HFFc6 (cell line): ENCODE measurements at regions not wholly inside any gene's neighbourhood (a gene's known extent, or its start where the extent isn't known, plus 50 kb on each side); places are given as distances from the start of the nearest gene placed in this dataset.
"Not testable (repeated sequence)": the region's sequence is repeated elsewhere in the genome, so short reads cannot be mapped to it uniquely, and the experiment has no call there.

Experiments used
- DNase-seq: peaks from one replicate; pipeline ENCODE4 v3.0.0-alpha.2; 2018
- H3K27ac Mint-ChIP-seq: 2 replicates; pipeline ENCODE4 v1.8.0; 2020; ENCODE audit warnings: mild to moderate bottlenecking, mixed read lengths
- H3K27me3 Mint-ChIP-seq: 2 replicates; pipeline ENCODE4 v1.8.0; 2021; ENCODE audit warnings: mild to moderate bottlenecking, moderate library complexity, mixed read lengths; ENCODE audit not compliant: insufficient read depth
- H3K36me3 Mint-ChIP-seq: 2 replicates; pipeline ENCODE4 v1.8.0; 2021; ENCODE audit warnings: low read depth, mixed read lengths
- H3K4me1 Mint-ChIP-seq: 2 replicates; pipeline ENCODE4 v1.8.0; 2020; ENCODE audit warnings: low read depth, mixed read lengths
- H3K4me3 Mint-ChIP-seq: 2 replicates; pipeline ENCODE4 v1.8.0; 2020; ENCODE audit warnings: mild to moderate bottlenecking, moderate library complexity, mixed read lengths
- H3K9me3 Mint-ChIP-seq: 2 replicates; pipeline ENCODE4 v1.8.0; 2020; ENCODE audit warnings: mild to moderate bottlenecking, mixed read lengths
- TF ChIP-seq, protein P1 (sequence below): fragments of 200-600 bp; sonication (generic); IDR thresholded peaks from 2 replicates; pipeline ENCODE4 v1.5.0; 2021; ENCODE audit warnings: antibody characterized with exemption, mild to moderate bottlenecking

GRCh38 chr10:11684717-11685645, 57.2 kb upstream of the ECHDC3 start:
- peak; percentile 16 for DNase-seq
- Mint-ChIP-seq H3K27ac (peak overlapping the region; percentile 71; the same call in 1 of the 2 replicates), H3K36me3 (no peaks in the 10 kb centered on the region), H3K4me1 (peaks cover 32% of the 10 kb centered on the region), H3K9me3 (no peaks in the 10 kb centered on the region), H3K4me3 (peak overlapping the region; percentile 81), H3K27me3 (peaks cover 39% of the 10 kb centered on the region)
- TF ChIP-seq, protein P1, sequence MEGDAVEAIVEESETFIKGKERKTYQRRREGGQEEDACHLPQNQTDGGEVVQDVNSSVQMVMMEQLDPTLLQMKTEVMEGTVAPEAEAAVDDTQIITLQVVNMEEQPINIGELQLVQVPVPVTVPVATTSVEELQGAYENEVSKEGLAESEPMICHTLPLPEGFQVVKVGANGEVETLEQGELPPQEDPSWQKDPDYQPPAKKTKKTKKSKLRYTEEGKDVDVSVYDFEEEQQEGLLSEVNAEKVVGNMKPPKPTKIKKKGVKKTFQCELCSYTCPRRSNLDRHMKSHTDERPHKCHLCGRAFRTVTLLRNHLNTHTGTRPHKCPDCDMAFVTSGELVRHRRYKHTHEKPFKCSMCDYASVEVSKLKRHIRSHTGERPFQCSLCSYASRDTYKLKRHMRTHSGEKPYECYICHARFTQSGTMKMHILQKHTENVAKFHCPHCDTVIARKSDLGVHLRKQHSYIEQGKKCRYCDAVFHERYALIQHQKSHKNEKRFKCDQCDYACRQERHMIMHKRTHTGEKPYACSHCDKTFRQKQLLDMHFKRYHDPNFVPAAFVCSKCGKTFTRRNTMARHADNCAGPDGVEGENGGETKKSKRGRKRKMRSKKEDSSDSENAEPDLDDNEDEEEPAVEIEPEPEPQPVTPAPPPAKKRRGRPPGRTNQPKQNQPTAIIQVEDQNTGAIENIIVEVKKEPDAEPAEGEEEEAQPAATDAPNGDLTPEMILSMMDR: no peak

DNA sequence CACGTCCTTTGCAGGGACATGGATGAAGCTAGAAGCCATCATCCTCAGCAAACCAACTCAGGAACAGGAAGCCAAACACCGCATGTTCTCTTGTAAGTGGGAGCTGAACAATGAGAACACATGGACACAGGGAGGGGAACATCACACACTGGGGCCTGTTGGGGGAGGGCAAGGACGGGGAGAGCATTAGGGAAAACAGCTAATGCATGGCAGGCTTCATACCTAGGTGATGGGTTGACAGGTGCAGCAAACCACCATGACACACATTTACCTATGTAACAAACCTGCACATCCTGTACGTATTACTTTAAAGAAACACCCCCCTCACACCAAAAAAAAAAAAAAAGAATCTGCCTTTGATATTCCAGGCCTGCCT, 57.9 kb upstream of the ECHDC3 start:
- H3K9me3 Mint-ChIP-seq, H3K27ac Mint-ChIP-seq: not testable (repeated sequence)
- peaks cover 31% of the 10 kb centered on the region for H3K4me1 Mint-ChIP-seq

GRCh38 chr10:11683529-11684320, 58.5 kb upstream of the ECHDC3 start:
- TF ChIP-seq, protein P1: no peak
- Mint-ChIP-seq H3K4me3 (no peak overlapping the region), H3K27me3 (peaks cover 42% of the 10 kb centered on the region), H3K9me3 (no peaks in the 10 kb centered on the region), H3K4me1 (peaks cover 26% of the 10 kb centered on the region), H3K27ac (no peak overlapping the region), H3K36me3 (no peaks in the 10 kb centered on the region)
- DNase-seq: no peak

More for the DNA sequence above, 57.9 kb upstream of the ECHDC3 start:
- H3K36me3 Mint-ChIP-seq, H3K4me3 Mint-ChIP-seq, DNase-seq: not testable (repeated sequence)
- peaks cover 44% of the 10 kb centered on the region for H3K27me3 Mint-ChIP-seq

DNA sequence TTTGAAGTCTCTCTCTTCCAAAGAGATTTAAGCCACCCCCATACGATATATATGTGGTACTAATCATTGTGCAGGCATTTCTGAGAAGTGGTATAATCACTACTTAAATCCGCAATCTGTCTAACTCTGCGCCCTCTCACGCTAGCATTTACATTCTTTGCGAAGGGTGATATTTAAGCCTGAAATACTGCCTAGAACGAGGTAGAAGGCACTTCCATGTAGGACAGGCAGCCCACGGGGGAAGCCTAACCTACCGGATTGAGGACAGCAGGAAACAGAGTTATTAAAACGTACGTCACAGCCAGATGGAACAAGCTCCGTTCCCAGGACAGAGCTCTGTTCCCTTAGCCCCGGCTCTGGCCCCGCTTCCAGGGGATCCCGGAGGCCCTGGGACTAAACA, 59.3 kb upstream of the ECHDC3 start:
- TF ChIP-seq, protein P1: no peak
- Mint-ChIP-seq H3K4me1 (peaks cover 26% of the 10 kb centered on the region), H3K9me3 (no peaks in the 10 kb centered on the region), H3K4me3 (no peak overlapping the region), H3K27ac (no peak overlapping the region), H3K36me3 (no peaks in the 10 kb centered on the region), H3K27me3 (peaks cover 42% of the 10 kb centered on the region)
- DNase-seq: no peak

DNA sequence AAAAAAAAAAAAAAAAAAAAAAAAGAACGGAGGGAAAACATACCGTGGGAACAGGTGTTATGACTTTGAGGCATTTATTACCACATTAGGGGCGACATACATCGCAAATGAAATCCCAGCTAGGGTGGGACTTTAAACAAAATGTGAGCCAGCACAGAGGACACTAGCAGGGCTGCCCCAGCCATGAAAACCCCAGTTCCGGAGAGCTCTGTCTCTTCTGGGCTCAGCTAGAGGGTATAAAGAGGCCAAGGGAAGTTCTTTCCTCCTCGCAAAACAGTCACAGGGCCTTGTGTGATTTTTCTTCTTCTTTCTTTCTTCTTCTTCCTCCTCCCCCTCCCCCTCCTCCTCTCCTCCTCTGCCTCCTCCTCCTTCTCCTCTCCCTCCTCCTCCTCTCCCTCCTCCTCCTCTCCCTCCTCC, 59.9 kb upstream of the ECHDC3 start:
- no peaks in the 10 kb centered on the region for H3K36me3 Mint-ChIP-seq
- no peak overlapping the region for H3K27ac Mint-ChIP-seq
- H3K4me1 Mint-ChIP-seq: peaks cover 26% of the 10 kb centered on the region
- H3K27me3 Mint-ChIP-seq: peaks cover 47% of the 10 kb centered on the region
- H3K4me3 Mint-ChIP-seq: no peak overlapping the region
- TF ChIP-seq, protein P1: no peak
- DNase-seq: no peak
- H3K9me3 Mint-ChIP-seq: no peaks in the 10 kb centered on the region

DNA sequence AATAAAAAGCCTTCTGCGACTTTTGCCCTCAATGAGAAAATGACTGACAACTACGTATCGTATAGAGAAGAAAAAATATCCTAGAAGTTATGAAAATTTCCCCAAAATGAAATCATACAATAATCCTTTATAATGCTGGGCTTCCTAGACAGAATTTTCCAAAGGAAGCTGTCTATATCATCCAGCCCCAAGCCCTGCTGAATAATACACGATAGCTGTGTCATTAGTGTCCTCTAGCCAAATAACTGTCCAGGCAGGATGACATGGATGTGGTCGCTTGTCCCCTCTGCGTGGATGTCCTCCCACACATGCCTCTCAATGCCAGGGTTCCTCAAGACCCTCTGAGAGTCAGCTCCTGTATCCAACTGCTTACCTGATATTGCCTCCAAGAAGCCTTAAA, 61.7 kb upstream of the ECHDC3 start:
- Mint-ChIP-seq H3K9me3 (no peaks in the 10 kb centered on the region), H3K27ac (no peak overlapping the region), H3K27me3 (peaks cover 52% of the 10 kb centered on the region), H3K4me1 (peaks cover 21% of the 10 kb centered on the region), H3K36me3 (no peaks in the 10 kb centered on the region), H3K4me3 (no peak overlapping the region)
- DNase-seq: no peak
- TF ChIP-seq, protein P1: no peak
